HG03159 (cell line): ENCODE measurements at regions not wholly inside any gene's neighbourhood (a gene's known extent, or its start where the extent isn't known, plus 50 kb on each side); places are given as distances from the start of the nearest gene placed in this dataset.

Source experiments
- ATAC-seq: cut with Tn5 transposase; IDR thresholded peaks from one replicate; pipeline ENCODE4 v1.9.1; 2021; ENCODE audit warnings: mild to moderate bottlenecking, moderate library complexity; ENCODE audit not compliant: unreplicated experiment

DNA sequence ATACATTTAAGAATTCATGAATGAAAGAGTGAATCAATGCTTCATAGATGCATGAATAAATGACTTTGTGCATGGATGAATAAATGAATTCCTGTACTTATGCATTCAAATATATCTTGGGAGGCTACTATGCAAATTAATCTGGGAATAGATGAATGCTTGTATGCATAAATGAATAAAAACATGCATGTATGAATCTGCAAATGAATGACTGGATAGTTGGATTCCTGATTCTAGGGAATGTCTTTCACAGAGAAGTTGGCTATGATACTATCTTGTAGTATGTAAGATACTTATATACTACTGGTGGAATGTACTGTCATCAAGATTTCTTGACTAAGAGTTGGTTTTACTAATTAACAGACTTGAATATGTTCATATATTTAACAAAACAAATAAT is 75.3 kb upstream of the ASTN2 start:
- ATAC-seq = no peak

DNA sequence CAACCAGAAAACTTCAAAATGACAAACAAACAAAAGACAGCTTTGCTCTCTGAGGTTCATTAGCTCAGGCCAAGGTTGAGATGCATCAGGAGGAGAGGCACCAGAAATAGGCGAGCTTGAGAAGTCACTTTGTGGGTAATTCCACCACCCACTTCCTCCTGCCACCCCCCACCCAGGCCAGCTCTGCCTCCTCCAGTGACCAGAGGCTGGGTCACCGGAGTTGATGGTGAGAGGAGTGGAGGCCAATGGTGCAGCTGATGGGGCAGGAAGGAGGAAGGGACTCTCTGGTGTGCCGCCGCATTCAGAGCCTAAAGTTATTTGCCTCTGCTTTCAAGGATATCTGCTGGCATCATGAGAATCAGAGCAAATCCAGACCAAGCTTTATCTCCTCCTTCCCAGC is 73.8 kb upstream of the ASTN2 start:
- no peak for ATAC-seq

DNA sequence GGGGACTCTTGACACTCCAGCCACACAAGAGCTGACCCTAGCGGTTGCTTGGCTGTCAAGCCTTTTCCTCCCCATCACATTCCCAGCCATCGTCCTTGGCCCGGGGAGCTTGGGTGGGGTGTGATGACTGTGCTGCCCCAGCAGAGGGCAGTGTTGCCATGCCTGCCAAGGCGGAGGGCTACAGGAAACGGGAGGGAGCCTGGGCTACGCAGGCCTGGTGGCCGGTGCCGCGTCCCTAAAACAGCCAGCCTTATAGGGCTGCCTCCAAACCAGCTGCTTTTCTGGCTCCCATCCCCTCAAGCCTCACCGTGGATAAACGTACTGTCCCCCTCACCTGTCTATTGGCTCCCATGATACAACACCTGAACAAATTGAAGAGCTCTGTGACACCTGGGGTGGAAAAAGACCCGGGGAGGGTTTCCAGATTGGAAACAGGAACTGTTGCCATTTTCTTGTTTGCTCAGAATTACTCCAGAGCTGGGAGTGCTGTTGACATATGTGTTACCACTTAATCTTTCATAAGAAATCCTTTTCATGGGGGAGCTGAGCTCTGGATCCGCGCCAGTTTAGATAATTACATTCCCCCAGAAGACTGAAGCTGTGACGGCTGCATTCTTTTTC is 72.8 kb upstream of the ASTN2 start:
- peak; percentile 98 for ATAC-seq

DNA sequence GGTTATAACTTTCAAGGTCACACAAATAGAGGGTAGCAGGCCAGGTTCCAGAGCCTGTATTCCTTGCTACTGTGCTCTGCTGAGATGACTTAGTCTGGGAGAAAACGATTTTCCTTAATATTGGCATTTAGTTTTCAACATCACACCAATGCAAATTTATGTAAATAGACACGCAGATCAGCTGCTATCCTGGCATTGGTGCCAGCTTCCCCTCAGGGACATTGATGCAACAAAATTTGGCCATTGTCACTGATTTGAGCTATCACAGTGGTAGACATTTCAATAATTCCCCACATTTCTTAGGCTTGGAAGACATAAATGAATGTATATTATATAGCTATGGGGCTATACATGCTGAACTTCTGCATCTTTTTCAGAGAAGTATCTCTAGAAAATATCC is 71.6 kb upstream of the ASTN2 start:
- ATAC-seq = no peak

DNA sequence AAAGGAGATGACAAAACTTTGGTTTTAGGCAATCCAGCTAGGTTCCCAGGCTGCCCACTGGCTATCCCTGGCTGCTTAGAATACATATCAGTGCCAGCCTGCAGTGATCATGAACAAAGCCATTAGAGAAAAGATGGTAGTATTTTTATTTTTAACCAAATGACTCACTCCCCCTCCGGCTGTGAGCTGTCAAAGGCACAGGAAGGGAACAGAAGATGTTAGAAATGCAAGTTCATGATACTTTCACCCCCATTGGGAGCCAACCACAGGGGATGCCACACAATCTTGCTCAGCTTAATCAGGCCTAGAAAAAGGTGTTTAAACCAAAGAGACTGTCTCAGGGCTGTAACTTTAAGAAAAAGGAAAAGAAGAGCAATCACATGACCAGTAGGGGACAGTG is 70.3 kb upstream of the ASTN2 start:
- ATAC-seq = no peak

DNA sequence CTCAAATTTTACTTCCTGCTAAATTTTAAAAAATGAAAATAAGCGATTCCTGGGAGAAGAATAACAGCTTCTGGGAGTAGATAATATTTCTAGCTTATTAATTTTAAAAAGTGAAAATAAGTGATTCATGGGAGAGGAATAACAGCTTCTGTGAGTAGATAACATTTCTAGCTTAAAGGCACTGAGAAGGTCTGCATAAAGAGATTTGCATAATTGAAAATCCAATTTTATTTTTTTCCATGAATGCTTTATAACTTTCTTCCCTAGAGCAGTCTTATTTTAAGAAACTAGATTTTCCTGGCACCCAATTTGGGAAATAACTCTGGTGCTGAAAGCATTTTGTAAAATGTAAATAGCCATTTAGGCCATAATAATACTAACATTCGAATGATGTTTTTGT is 65.9 kb upstream of the ASTN2 start:
- no peak for ATAC-seq

DNA sequence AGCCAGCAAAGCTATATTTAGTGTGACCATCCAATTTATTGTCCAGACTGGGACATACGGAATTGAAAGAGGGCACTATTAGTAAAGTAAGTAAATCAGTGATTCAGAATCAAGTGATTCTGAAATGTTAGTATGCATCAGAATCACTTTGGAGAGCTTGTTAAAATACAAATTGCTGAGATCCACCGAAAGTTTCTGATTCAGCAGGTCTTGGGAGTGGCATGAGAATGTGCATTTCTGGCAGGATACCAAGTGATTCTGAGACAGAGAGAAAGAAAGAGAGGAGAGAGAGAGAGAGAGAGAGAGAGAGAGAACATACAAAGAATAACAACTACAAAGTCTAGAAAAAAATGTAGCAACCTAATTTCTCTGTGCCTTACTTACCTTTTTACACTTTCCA is 65.4 kb upstream of the ASTN2 start:
- ATAC-seq = no peak

DNA sequence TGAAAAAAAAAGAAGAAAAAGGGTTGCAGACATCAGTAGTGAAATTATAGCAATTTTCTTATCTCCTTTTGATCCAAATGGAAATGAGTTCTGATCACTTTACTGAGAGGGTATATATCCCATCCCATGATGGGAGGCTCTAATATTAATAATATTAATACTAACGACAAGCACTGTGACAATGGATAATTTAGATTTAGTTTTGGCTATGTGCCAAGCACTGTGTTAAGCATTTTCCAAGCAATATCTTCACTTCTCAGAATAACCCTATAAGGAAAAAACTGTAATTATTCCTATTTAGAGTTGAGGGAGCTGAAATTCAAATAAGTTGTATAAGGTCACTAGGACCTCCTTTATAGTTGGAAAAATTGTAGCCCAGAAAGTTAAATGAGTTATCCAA is 58.4 kb upstream of the ASTN2 start:
- no peak for ATAC-seq

DNA sequence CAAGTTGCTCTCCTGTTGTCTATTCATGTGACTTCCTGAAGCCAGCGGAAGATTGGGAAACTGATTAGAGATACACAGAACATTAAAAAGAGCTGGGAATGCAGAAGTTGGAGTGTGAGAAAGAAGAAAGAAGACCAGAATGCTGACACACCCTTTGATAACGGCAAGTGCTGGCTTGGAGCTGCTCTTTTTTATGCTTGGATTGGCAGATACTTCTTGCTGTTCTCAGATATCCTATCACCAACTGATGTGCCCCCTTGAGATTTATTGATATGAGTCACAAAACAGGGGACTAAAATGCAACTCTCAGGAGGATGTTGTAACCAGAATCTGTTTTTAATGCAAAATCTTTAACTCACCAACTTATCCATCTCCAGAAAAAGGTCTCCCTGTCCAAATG is 56.0 kb upstream of the ASTN2 start:
- no peak for ATAC-seq

DNA sequence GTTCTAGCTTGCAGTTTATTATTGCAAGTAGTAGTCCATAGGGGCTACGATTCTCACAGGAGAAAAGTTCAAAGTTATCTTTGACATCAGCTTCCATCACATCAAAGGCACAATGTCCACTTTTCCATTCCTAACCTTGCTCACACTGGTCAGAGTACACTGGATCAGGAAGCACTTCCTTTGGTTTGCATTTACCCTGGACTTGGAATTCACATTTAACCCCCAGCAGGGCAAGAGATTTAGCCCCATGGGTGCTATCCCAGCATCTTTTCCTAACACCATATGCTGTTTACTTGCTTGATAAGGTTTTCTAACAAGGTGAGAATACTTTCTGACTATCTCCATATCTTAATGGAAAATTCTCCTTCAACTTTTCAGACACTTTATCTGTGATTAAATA is 55.6 kb upstream of the ASTN2 start:
- ATAC-seq = no peak

DNA sequence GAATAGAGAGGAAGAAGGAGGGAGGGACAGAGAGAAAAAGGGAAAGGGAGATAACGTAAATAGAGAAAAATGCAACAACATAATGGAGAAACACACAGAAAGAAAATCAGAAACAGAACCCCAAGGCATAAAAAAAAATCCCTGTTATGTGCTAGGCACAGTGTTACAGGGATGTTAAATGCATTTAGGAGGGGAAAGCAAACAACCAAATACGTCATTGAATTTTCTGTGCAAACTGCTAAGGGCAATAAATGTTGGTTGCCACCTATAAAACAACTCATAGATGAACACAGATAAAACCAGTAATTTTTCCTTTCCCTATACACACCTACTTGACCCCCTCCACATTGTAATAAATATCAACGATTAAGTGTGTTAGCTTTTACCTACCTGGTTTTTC is 51.3 kb upstream of the ASTN2 start:
- no peak for ATAC-seq

DNA sequence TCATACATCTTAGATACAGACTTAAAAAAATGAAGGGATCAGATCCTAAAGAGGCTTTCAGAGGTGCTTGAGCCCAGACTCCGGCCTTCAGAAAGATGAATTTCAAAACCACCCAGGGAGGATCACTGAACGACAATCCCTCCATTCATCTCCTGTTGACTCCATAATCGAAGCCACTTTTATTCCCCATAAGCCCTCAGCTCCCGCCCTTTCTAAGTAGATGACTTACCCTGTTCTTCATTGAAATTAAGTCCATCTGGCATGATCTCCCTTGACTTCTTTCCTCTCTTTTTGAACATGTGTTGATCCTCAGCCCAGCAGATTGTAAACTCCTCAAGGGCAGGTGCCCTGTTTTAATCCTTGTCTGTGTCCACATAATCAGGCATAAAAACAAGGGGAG is 50.8 kb upstream of the ASTN2 start:
- no peak for ATAC-seq

DNA sequence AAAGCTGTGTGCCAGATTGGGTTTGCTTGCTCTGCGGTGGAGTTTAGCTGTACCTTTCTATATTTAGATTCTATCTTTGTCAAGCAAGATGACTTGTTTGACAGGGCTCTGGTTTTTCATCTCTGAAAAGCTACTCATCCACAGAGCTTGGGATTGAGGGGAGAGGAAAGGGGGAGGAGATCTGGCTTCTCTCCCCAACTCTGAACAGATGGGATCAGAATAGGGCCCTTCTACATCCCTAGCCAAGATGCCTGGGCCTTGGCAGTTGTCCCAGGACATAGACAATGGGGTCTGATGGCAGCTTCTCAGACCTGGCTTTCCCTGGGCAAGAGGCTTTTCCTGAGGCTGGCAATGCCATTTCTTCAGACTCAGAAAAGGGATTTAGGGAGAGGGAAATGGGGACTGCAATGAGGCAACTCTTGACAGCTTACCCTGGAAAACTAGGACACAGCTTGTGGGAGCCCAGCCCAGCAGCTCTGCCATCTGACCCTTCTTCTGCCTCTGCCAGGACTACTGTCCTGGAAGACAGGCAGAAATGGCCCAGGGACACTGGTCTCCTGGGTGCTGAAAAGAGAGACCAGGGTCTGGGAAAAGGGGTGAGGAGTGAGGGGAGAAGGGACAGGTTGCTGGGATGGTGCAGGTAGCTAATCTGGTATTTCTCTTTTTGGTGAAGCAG is 50.2 kb upstream of the ASTN2 start:
- no peak for ATAC-seq
